GM23338 (cell line): ENCODE measurements at regions not wholly inside any gene's neighbourhood (a gene's known extent, or its start where the extent isn't known, plus 50 kb on each side); places are given as distances from the start of the nearest gene placed in this dataset.

ENCODE experiments used
- ATAC-seq: fragments of 200-7000 bp; cut with Tn5 transposase; 3 replicates; pipeline ENCODE4 v1.9.1; 2020
- DNase-seq: peaks from one replicate; pipeline ENCODE4 v3.0.0-alpha.2; 2015; ENCODE audit warnings: low spot score
- H2AFZ ChIP-seq: fragments of 200-600 bp; sonication (generic); 2 replicates; pipeline ENCODE4 v1.8.0; 2016; ENCODE audit warnings: antibody characterized with exemption, mild to moderate bottlenecking, moderate library complexity
- H3F3A ChIP-seq: fragments of 200-600 bp; sonication (generic); replicated peaks from 2 replicates; pipeline ENCODE4 v1.8.0; 2017; ENCODE audit warnings: antibody characterized with exemption, mixed run types, low read depth
- H3K27ac ChIP-seq: fragments of 200-600 bp; sonication (generic); 2 replicates; pipeline ENCODE4 v1.6.1; 2016; ENCODE audit warnings: low read depth
- H3K27me3 ChIP-seq: fragments of 200-600 bp; sonication (generic); 2 replicates; pipeline ENCODE4 v1.8.0; 2016; ENCODE audit warnings: mild to moderate bottlenecking, mixed run types, moderate library complexity; ENCODE audit not compliant: insufficient read depth
- H3K36me3 ChIP-seq: fragments of 200-600 bp; sonication (generic); 2 replicates; pipeline ENCODE4 v1.8.0; 2016; ENCODE audit warnings: mild to moderate bottlenecking; ENCODE audit not compliant: insufficient read depth
- H3K4me1 ChIP-seq: fragments of 200-600 bp; sonication (generic); 2 replicates; pipeline ENCODE4 v1.8.0; 2016; ENCODE audit warnings: mild to moderate bottlenecking, moderate library complexity; ENCODE audit not compliant: insufficient read depth
- H3K4me2 ChIP-seq: fragments of 200-600 bp; sonication (generic); 2 replicates; pipeline ENCODE4 v1.7.1; 2017; ENCODE audit warnings: mixed run types
- H3K4me3 ChIP-seq: fragments of 200-600 bp; sonication (generic); 2 replicates; pipeline ENCODE4 v1.6.1; 2016; ENCODE audit warnings: mixed run types
- H3K79me2 ChIP-seq: fragments of 200-600 bp; sonication (generic); replicated peaks from 2 replicates; pipeline ENCODE4 v1.8.0; 2017; ENCODE audit warnings: mild to moderate bottlenecking; ENCODE audit not compliant: insufficient read depth
- H3K9me2 ChIP-seq: fragments of 200-600 bp; sonication (generic); 2 replicates; pipeline ENCODE4 v1.8.0; 2017; ENCODE audit not compliant: insufficient read depth
- H4K20me1 ChIP-seq: fragments of 200-600 bp; sonication (generic); replicated peaks from 2 replicates; pipeline ENCODE4 v1.8.0; 2017; ENCODE audit warnings: mild to moderate bottlenecking; ENCODE audit not compliant: insufficient read depth
- H3K27ac Mint-ChIP-seq: 2 replicates; pipeline ENCODE4 v1.8.0; 2020; ENCODE audit warnings: inconsistent platforms, mild to moderate bottlenecking, moderate library complexity, mixed read lengths
- H3K27me3 Mint-ChIP-seq: 3 replicates; pipeline ENCODE4 v1.8.0; 2022; ENCODE audit warnings: low read depth, mild to moderate bottlenecking, moderate library complexity, mixed read lengths, inconsistent platforms; ENCODE audit not compliant: insufficient read depth, poor library complexity
- H3K36me3 Mint-ChIP-seq: 3 replicates; pipeline ENCODE4 v1.8.0; 2021; ENCODE audit warnings: low read depth, mild to moderate bottlenecking, inconsistent platforms, moderate library complexity, mixed read lengths
- H3K4me1 Mint-ChIP-seq: 3 replicates; pipeline ENCODE4 v1.8.0; 2020; ENCODE audit warnings: mild to moderate bottlenecking, inconsistent platforms, mixed read lengths
- H3K4me3 Mint-ChIP-seq: 3 replicates; pipeline ENCODE4 v1.8.0; 2021; ENCODE audit warnings: moderate library complexity, mild to moderate bottlenecking, inconsistent platforms, mixed read lengths
- H3K9me3 Mint-ChIP-seq: 3 replicates; pipeline ENCODE4 v1.8.0; 2020; ENCODE audit warnings: moderate library complexity, mild to moderate bottlenecking, inconsistent platforms, mixed read lengths
- CREB1 ChIP-seq: fragments of 250-450 bp; sonication (Bioruptor Pico); IDR thresholded peaks from 2 replicates; pipeline ENCODE4 v1.5.0; 2020; ENCODE audit warnings: low read depth, mild to moderate bottlenecking, moderate library complexity
- CTCF ChIP-seq, 2 experiments: fragments of 200-600 bp in 1 of 2; sonication (generic) in 1 of 2; conservative IDR thresholded peaks; 2 replicates each; pipeline versions ENCODE4 v1.5.1 to v1.6.1; 2016 to 2017; ENCODE audit warnings: antibody characterized with exemption in 2 of 2, low read depth in 2 of 2, mild to moderate bottlenecking in 2 of 2, moderate library complexity in 1 of 2
- EZH2 ChIP-seq: fragments of 200-600 bp; sonication (generic); IDR thresholded peaks from one replicate; pipeline ENCODE4 v1.8.0; 2017; ENCODE audit warnings: antibody characterized with exemption, mild to moderate bottlenecking, low read depth; ENCODE audit not compliant: unreplicated experiment
- EZH2phosphoT487 ChIP-seq: fragments of 200-600 bp; sonication (generic); IDR thresholded peaks from one replicate; pipeline ENCODE4 v1.8.1; 2018; ENCODE audit warnings: antibody characterized with exemption; ENCODE audit not compliant: unreplicated experiment
- JUNB ChIP-seq: IDR thresholded peaks from one replicate; pipeline ENCODE4 v1.6.1; 2016; ENCODE audit warnings: antibody characterized with exemption; ENCODE audit not compliant: unreplicated experiment
- NANOG ChIP-seq: IDR thresholded peaks from 2 replicates; pipeline ENCODE4 v1.6.1; 2016; ENCODE audit warnings: antibody characterized with exemption, borderline replicate concordance
- REST ChIP-seq: IDR thresholded peaks from one replicate; pipeline ENCODE4 v1.6.1; 2018; ENCODE audit warnings: antibody characterized with exemption; ENCODE audit not compliant: unreplicated experiment
- STAT1 ChIP-seq: IDR thresholded peaks from one replicate; pipeline ENCODE4 v1.6.1; 2016; ENCODE audit warnings: antibody characterized with exemption; ENCODE audit not compliant: unreplicated experiment
- ZNF331 ChIP-seq: fragments of 250-450 bp; sonication (Bioruptor Pico); IDR thresholded peaks from 2 replicates; pipeline ENCODE4 v1.5.0; 2020; ENCODE audit warnings: low read depth, mild to moderate bottlenecking, moderate library complexity

GRCh38 chr2:78549766-78550165 is 475.7 kb upstream of the REG3G start (continued):
- TF ChIP-seq JUNB = no peak
- no peak for TF ChIP-seq CTCF (conservative IDR thresholded peaks at IDR 0.05; ENCODE audit: low read depth in 2 of 2)
- TF ChIP-seq REST = no peak
- TF ChIP-seq ZNF331 (CRISPR knock-in tag) = no peak
- no peak for TF ChIP-seq EZH2phosphoT487
- TF ChIP-seq CREB1 (CRISPR knock-in tag) = no peak

- Histone ChIP-seq H4K20me1 (no peaks in the 10 kb centered on the region), H3K27ac (no peak overlapping the region), H3K4me3 (no peak overlapping the region), H3K36me3 (no peaks in the 10 kb centered on the region), H3K4me2 (no peak overlapping the region), H3K9me2 (no peaks in the 10 kb centered on the region; the same call in 1 of the 2 replicates), H3F3A (no peaks in the 10 kb centered on the region), H3K79me2 (no peaks in the 10 kb centered on the region), H3K4me1 (no peaks in the 10 kb centered on the region), H3K27me3 (no peaks in the 10 kb centered on the region), H2AFZ (no peak overlapping the region)
- Mint-ChIP-seq H3K36me3 (peaks cover 7% of the 10 kb centered on the region; the same call in 1 of the 3 replicates), H3K9me3 (peaks cover 10% of the 10 kb centered on the region), H3K4me3 (no peak overlapping the region), H3K27ac (no peak overlapping the region), H3K27me3 (peaks cover 1% of the 10 kb centered on the region), H3K4me1 (no peaks in the 10 kb centered on the region)
- DNase-seq = no peak
- no peak for ATAC-seq
- TF ChIP-seq STAT1 = no peak
- no peak for TF ChIP-seq EZH2phosphoT487
- no peak for TF ChIP-seq CREB1 (CRISPR knock-in tag)
- TF ChIP-seq REST = no peak
- TF ChIP-seq CTCF (conservative IDR thresholded peaks at IDR 0.05; ENCODE audit: low read depth in 2 of 2) = no peak
- no peak for TF ChIP-seq NANOG
- no peak for TF ChIP-seq JUNB
- no peak for TF ChIP-seq EZH2
Measured at GRCh38 chr2:78553866-78554647, 471.4 kb upstream of the REG3G start.
